Aorta (tissue), 5 donors: ENCODE measurements at regions not wholly inside any gene's neighbourhood (a gene's known extent, or its start where the extent isn't known, plus 50 kb on each side); places are given as distances from the start of the nearest gene placed in this dataset.

Experiments
- ATAC-seq: fragments of 200-7000 bp; cut with Tn5 transposase; one replicate; pipeline ENCODE4 v1.9.1; 2022; ENCODE audit warnings: moderate library complexity; ENCODE audit not compliant: low FRiP score
- DNase-seq, 2 donors: peaks; one replicate each; pipeline ENCODE4 v3.0.0-alpha.2; 2020
- H3K27ac ChIP-seq, 2 donors: one replicate each; pipeline ENCODE4 v1.5.1; 2013; ENCODE audit warnings: low read length in 2 of 2, mild to moderate bottlenecking in 2 of 2, moderate library complexity in 2 of 2, control low read depth in 1 of 2, inconsistent platforms in 1 of 2, low read depth in 1 of 2
- H3K27me3 ChIP-seq, 2 donors: one replicate each; pipeline ENCODE4 v1.6.1; 2013; ENCODE audit warnings: control low read depth in 1 of 2, low read length in 1 of 2, mild to moderate bottlenecking in 1 of 2, moderate library complexity in 1 of 2; ENCODE audit not compliant: insufficient read depth in 2 of 2, control insufficient read depth in 1 of 2
- H3K36me3 ChIP-seq, 2 donors: one replicate each; pipeline ENCODE4 v1.6.1; 2013; ENCODE audit warnings: control low read depth in 1 of 2, low read length in 1 of 2, mild to moderate bottlenecking in 1 of 2; ENCODE audit not compliant: insufficient read depth in 2 of 2, control insufficient read depth in 1 of 2
- H3K4me1 ChIP-seq, 2 donors: one replicate each; pipeline ENCODE4 v1.6.1; 2013; ENCODE audit warnings: low read length in 2 of 2, control low read depth in 1 of 2, mild to moderate bottlenecking in 1 of 2, moderate library complexity in 1 of 2; ENCODE audit not compliant: insufficient read depth in 2 of 2, control insufficient read depth in 1 of 2
- H3K4me3 ChIP-seq, 2 donors: one replicate each; pipeline ENCODE4 v1.5.1; 2013; ENCODE audit warnings: low read length in 2 of 2, control low read depth in 1 of 2, mild to moderate bottlenecking in 1 of 2
- H3K9me3 ChIP-seq: one replicate; pipeline ENCODE4 v1.6.1; 2013; ENCODE audit warnings: mild to moderate bottlenecking, low read length; ENCODE audit not compliant: control insufficient read depth
- WGBS, 2 donors: extraction: QIAGEN DNeasy Blood & Tissue Kit; methylation state at CpG; one replicate each; pipeline ENCODE4 v1.1.7; 2013; 5-methylcytosine and 5-hydroxymethylcytosine counted together
- intact Hi-C, 2 donors: fragments of 100-400 bp; cut with DNase I; formaldehyde crosslinking; loops; one replicate each; pipeline versions ENCODE4 v1.14.2 to v1.15.0; 2022
- donor health status: healthy with polysubstance abuse.
- donor health status: Bipolar disorder and iron deficiency.
- donor health status: DM: no; HTN: no; CAD: no.
- donor health status: DM: no; HTN: no; CAD: no.
- donor health status: DM: yes; HTN: yes; CAD: no.

DNA sequence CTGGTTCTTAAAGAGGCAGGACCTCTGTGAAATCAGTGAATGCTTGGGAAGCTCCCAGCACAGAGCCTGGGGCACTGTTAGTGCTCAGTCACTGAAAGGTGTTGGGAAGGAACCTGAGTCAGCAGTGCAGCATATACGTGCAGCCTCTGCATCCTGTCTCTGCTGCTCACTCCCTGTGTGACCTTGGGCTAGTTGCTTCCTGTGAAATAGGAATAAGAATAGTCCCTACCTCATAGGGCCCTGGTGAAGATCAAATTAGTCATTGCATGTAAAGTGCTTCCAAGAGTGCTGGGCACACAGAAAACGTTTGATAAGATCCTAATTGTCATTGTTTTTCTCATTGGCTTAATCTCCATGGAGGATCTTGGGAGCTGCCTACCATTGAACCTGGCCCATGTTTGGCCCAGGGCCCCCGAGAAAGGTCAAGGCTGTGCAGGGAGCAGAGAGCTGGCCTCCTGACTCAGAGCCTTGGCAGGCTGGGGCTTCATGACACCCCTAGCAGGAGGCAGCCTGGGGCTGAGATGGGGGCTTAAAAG lies 73.3 kb upstream of the COL13A1 start:
- WGBS, 2 donors, result 10 to 20% methylated on average over 3 of the region's 3 CpGs
- Histone ChIP-seq H3K4me3 (no peak overlapping the region), H3K27ac (peak overlapping the region in 1 of 2 donors; percentile 37), H3K27me3 (no peaks in the 10 kb centered on the region), H3K36me3 (no peaks in the 10 kb centered on the region), H3K9me3 (no peaks in the 10 kb centered on the region), H3K4me1 (peaks cover 0 to 3% of the 10 kb centered on the region in 2 donors)
- intact Hi-C loops, result no loop called here
- peak in 1 of 2 donors; percentile 63 for DNase-seq
- ATAC-seq, result no peak

DNA sequence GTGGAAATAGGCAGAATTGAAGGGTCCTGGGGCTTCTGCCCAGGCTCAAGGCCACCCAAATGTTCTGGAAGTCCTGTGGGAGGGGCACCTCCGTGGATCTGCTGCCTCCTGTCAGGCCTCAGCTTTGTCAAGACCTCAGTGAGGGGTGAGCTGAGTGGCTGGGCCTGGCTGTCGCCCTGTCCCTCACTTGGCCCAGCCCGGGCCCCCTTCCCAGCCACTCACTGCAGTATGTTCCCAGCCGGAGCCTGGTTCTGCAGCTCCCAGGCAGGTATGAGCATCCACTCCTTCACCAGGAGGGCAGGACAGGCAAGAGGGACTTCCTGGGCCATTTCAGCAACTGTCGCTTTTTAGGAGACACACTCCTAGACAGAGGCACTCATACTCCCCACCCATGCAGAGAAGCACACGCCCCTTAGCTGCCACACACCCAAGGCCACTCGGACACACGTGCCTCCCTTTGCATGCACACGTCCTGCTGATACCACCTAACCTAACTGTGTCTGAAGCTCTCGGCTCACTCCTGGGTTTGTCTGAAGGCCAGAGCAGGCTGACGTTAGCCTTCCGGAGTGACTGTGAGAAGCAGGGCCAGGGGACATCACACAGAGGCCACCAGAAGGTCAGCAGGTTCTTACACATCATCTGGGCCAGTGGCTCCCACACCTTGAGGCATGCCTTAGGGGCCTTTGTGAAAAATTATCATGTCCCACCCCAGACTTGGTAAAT lies 72.2 kb upstream of the COL13A1 start:
- no peaks in the 10 kb centered on the region for H3K27me3 ChIP-seq
- 64 to 69% methylated on average over 12 of the region's 12 CpGs for WGBS, 2 donors
- no peaks in the 10 kb centered on the region for H3K36me3 ChIP-seq
- H3K4me3 ChIP-seq, result no peak overlapping the region
- H3K4me1 ChIP-seq, result peaks cover 0 to 3% of the 10 kb centered on the region in 2 donors
- no peaks in the 10 kb centered on the region for H3K9me3 ChIP-seq
- no peak for ATAC-seq
- intact Hi-C loops, result loop anchor here (5.0 kb wide), 1 partner anchor 73 kb away; the partner anchor contains the start of gene COL13A1 (in 2 of the 2)
- DNase-seq, result no peak
- peak overlapping the region in 1 of 2 donors; percentile 37 for H3K27ac ChIP-seq

DNA sequence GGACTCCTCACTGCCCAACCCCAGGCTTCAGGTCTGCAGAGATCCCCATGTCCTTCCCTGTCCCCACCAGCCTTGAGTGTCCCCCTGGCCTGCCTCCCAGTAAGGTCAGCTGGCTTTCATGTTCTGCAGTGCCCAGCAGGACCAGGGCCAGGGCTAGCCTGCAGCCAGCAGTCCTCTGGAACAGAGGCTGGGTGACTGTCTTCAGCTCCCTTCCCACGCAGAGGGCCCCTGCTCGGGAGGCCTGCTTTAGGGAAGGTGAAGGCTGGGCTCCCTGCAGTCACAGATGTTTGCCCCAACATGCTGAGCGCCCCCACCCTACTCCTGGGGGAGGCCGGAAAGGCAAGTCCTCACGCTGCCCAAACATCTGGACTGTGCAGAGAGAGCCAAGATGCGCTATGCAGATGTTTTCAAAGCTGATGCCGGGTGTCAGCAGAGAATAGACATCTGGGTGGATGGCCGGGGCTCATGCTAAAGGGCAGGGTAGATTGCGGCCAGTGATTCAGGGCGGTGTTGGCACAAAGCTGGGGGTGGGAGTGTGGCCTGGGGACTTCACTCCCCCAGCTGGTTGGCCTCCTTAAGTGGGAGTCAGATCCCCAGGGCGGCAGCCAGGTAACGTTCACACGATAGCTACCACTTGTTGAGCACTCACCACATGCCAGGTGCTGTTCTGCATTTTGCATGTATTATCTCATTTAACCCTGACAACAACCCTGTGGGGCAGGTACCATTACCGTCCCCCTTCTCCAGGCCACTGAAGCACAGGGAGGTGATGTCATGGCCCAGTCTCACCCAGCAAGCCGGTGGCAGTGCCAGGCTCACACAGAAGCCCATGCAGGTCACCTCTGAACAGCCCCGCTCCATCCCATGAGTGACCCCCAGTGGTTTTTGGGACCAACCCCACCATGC lies 71.2 kb upstream of the COL13A1 start:
- H3K36me3 ChIP-seq, result no peaks in the 10 kb centered on the region
- H3K4me3 ChIP-seq, result no peak overlapping the region
- DNase-seq (peak in 1 of 2 donors; percentile 73), ATAC-seq (no peak)
- peaks cover 0 to 3% of the 10 kb centered on the region in 2 donors for H3K4me1 ChIP-seq
- H3K27ac ChIP-seq, result peak overlapping the region in 1 of 2 donors; percentile 37
- intact Hi-C loops, result loop anchor here (5.0 kb wide), 1 partner anchor 72 kb away; the partner anchor contains the start of gene COL13A1 (in 2 of the 2)
- no peaks in the 10 kb centered on the region for H3K9me3 ChIP-seq
- 28 to 38% methylated on average over 16 of the region's 16 CpGs for WGBS, 2 donors
- H3K27me3 ChIP-seq, result no peaks in the 10 kb centered on the region

DNA sequence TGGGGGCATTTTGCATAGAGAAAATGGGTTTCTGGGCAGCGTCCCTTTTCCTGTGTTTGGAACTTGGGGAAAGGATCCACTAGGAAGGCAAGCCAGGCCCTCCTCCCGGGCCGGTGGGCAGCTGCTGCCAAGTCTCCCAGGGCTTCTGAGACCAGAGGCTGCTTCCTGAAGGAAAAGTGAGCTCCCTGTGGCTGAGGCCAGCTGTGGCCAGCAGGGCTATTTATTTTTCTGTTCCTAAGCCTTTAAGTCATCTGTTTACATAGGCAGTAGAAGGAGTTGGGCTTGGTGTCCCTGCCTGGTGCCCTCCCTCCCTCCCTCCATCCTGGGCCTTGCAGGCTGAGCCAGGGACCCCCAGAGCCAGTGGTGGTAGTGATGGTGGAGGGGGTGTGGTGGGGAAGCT lies 70.5 kb upstream of the COL13A1 start:
- 0 to 4% methylated on average over 3 of the region's 3 CpGs for WGBS, 2 donors
- H3K27me3 ChIP-seq, result no peaks in the 10 kb centered on the region
- no peaks in the 10 kb centered on the region for H3K36me3 ChIP-seq
- intact Hi-C loops, result loop anchor here (5.0 kb wide), 1 partner anchor 71 kb away; the partner anchor contains the start of gene COL13A1 (in 2 of the 2)
- H3K4me3 ChIP-seq, result no peak overlapping the region
- ATAC-seq (peak; percentile 58), DNase-seq (peak in 1 of 2 donors; percentile 86)
- peak overlapping the region; percentile 7 to 93 for H3K27ac ChIP-seq
- H3K9me3 ChIP-seq, result no peaks in the 10 kb centered on the region
- H3K4me1 ChIP-seq, result peaks cover 0 to 3% of the 10 kb centered on the region in 2 donors

DNA sequence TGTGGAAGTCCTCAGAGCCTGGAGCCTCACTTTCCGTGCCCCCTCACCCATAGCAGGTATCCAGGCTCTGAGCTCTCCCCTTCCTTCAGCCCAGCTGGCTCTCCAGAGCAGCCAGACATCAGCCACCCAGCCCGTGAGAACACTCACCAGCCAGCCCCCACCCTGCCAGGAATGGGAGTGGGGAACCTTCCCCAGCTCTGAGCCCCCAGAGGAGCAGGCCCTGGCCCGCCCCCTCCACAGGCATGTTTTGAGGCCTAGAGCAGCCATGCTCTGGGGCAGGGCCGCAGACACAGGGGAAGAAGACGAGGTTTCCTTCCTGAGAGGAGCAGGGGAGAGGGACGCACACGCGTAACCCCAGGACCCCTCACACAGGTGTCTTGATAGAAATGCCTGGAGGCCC lies 70.0 kb upstream of the COL13A1 start:
- DNase-seq (no peak), ATAC-seq (no peak)
- Histone ChIP-seq H3K4me3 (no peak overlapping the region), H3K4me1 (peaks cover 0 to 3% of the 10 kb centered on the region in 2 donors), H3K27ac (peak overlapping the region; percentile 7 to 93), H3K27me3 (no peaks in the 10 kb centered on the region), H3K9me3 (no peaks in the 10 kb centered on the region), H3K36me3 (no peaks in the 10 kb centered on the region)
- 71 to 74% methylated on average over 8 of the region's 8 CpGs for WGBS, 2 donors
- intact Hi-C loops, result loop anchor here (5.0 kb wide), 1 partner anchor 71 kb away; the partner anchor contains the start of gene COL13A1 (in 2 of the 2)

DNA sequence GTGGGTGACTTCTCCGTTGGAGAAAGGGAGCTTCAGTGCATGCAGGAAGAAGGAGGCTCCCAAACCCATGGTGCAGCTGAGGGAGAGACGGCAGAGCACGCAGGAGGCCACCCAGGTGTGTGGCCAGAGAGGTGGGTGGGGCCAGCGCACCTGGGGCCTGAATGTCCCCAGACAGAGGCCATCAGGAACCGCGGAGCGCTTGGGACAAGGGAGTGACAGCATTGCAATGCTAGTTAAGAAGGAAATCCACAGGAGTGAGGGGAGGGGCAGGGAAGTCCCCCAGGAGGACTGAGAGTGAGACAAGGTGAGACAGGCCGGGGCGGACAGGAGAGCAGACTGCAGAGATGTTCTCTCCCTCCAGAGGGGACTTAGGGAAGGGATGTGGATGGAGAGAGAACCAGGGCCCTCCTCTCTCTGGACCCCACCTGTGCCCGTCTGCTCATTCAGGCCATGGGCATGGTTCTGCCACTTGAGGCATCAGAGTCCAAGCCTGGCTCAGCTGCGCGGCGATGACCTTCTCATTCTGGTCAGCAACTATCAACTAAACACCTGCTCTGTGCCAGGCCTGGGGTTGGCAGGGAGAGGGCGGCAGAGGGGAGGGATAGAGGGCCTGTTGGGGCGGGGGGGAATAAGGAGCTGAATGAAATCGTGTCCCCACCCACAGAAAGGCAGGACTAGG lies 69.4 kb upstream of the COL13A1 start:
- Histone ChIP-seq H3K27me3 (no peaks in the 10 kb centered on the region), H3K27ac (peak overlapping the region; percentile 7 to 93), H3K4me3 (no peak overlapping the region), H3K36me3 (no peaks in the 10 kb centered on the region), H3K4me1 (peaks cover 0 to 3% of the 10 kb centered on the region in 2 donors), H3K9me3 (no peaks in the 10 kb centered on the region)
- 54% methylated on average over 16 of the region's 16 CpGs for WGBS, 2 donors
- ATAC-seq (peak; percentile 6), DNase-seq (peak in 1 of 2 donors; percentile 66)
- intact Hi-C loops, result loop anchor here (5.0 kb wide), 1 partner anchor 70 kb away; the partner anchor contains the start of gene COL13A1 (in 2 of the 2)

DNA sequence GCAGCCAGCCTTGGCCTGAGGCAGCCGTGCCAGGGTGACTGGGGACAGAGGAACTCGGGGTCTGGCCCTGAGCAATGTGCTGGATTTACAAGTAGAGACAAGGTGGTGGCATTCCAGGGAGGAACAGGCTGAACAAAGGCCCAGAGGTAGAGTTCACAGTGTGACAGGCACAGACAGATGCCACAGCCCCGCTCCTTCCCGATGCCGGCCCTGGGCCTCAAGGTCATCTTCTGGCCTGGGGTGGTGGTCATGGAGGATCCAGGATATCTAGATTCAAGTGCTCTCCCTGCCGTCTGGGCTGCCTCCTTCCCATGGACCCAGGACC lies 68.9 kb upstream of the COL13A1 start:
- WGBS, 2 donors, result 35 to 51% methylated on average over 6 of the region's 6 CpGs
- Histone ChIP-seq H3K4me1 (peaks cover 0 to 3% of the 10 kb centered on the region in 2 donors), H3K27me3 (no peaks in the 10 kb centered on the region), H3K4me3 (no peak overlapping the region), H3K9me3 (no peaks in the 10 kb centered on the region), H3K27ac (peak overlapping the region in 1 of 2 donors; percentile 93), H3K36me3 (no peaks in the 10 kb centered on the region)
- DNase-seq (no peak), ATAC-seq (no peak)
- intact Hi-C loops, result loop anchor here (5.0 kb wide), 1 partner anchor 70 kb away; the partner anchor contains the start of gene COL13A1 (in 2 of the 2)

DNA sequence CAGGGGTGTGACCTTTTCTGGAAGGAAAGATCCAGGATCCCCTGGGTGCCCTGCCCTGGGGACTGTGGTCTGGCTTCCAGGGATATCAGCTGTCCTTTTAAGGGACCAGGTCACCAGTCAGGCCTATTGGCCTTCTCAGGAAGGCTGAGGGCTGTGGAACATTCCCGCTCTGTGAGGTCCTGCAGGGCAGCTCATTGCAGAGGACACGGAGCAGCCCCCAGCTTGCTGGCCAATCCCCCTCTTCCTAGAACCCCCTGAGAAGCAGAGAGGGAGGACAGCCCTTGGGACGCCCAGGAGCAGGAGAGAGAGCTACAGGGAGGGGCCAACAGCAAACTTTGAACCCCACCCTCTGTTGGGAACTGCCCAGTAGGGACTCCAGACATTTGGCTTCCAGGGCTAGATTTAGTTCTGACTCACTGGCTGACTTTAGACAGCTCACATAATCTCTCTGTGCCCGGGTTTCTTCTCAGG lies 67.9 kb upstream of the COL13A1 start:
- ATAC-seq (peak; percentile 47), DNase-seq (peak; percentile 69 to 78)
- Histone ChIP-seq H3K36me3 (no peaks in the 10 kb centered on the region), H3K4me1 (peaks cover 0 to 2% of the 10 kb centered on the region in 2 donors), H3K4me3 (no peak overlapping the region), H3K9me3 (no peaks in the 10 kb centered on the region), H3K27ac (peak overlapping the region in 1 of 2 donors; percentile 93), H3K27me3 (no peaks in the 10 kb centered on the region)
- intact Hi-C loops, result loop anchor here (5.0 kb wide), 1 partner anchor 68 kb away; the partner anchor contains the start of gene COL13A1 (in 2 of the 2)
- 7 to 14% methylated on average over 4 of the region's 4 CpGs for WGBS, 2 donors
